ENCODE measurements at regions not wholly inside any gene's neighbourhood (a gene's known extent, or its start where the extent isn't known, plus 50 kb on each side); places are given as distances from the start of the nearest gene placed in this dataset.

DNA sequence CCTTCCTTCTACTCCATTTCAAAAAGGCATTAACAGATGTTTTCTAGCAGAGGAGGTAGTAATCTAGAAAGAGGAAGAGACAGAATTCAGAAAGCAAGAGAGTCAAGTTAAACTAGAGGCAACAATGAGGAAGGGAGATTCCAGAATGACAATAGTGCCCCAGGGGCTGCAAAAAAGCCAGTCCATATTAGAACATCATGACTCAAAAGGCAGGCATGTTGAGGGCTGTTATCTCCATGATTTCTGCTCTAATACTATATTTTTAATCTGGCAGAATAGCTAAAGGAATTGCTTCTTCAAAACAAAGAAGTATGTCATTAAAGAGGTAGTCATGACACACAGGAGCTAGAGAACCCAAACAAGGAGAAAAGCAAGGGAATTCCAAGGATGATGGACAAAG is 599.6 kb downstream of the INHBA start (continued):
- no peak for TF ChIP-seq SRF (IDR thresholded peaks at IDR 0.05; ENCODE audit: low read depth in 2 of 2, low read length in 2 of 2)
- peak; percentile 44; the same call in 1 of the 2 replicates for TF ChIP-seq MEF2A (IDR thresholded peaks at IDR 0.05; ENCODE audit: insufficient read depth, low read depth, low read length)
- TF ChIP-seq WRNIP1 (IDR thresholded peaks at IDR 0.05; ENCODE audit: borderline replicate concordance, low read depth, low read length): no peak
- TF ChIP-seq HCFC1 (IDR thresholded peaks at IDR 0.05; ENCODE audit: low read length): no peak
- no peak for TF ChIP-seq TCF7 (IDR thresholded peaks at IDR 0.05; ENCODE audit: borderline replicate concordance)
- TF ChIP-seq CHD1 (IDR thresholded peaks at IDR 0.05; ENCODE audit: low read depth, low read length): no peak
- TF ChIP-seq NRF1 (conservative IDR thresholded peaks at IDR 0.05; ENCODE audit: low read depth, low read length): no peak
- no peak for TF ChIP-seq BRCA1 (IDR thresholded peaks at IDR 0.05; ENCODE audit: low read depth, low read length)
- TF ChIP-seq, protein P1, sequence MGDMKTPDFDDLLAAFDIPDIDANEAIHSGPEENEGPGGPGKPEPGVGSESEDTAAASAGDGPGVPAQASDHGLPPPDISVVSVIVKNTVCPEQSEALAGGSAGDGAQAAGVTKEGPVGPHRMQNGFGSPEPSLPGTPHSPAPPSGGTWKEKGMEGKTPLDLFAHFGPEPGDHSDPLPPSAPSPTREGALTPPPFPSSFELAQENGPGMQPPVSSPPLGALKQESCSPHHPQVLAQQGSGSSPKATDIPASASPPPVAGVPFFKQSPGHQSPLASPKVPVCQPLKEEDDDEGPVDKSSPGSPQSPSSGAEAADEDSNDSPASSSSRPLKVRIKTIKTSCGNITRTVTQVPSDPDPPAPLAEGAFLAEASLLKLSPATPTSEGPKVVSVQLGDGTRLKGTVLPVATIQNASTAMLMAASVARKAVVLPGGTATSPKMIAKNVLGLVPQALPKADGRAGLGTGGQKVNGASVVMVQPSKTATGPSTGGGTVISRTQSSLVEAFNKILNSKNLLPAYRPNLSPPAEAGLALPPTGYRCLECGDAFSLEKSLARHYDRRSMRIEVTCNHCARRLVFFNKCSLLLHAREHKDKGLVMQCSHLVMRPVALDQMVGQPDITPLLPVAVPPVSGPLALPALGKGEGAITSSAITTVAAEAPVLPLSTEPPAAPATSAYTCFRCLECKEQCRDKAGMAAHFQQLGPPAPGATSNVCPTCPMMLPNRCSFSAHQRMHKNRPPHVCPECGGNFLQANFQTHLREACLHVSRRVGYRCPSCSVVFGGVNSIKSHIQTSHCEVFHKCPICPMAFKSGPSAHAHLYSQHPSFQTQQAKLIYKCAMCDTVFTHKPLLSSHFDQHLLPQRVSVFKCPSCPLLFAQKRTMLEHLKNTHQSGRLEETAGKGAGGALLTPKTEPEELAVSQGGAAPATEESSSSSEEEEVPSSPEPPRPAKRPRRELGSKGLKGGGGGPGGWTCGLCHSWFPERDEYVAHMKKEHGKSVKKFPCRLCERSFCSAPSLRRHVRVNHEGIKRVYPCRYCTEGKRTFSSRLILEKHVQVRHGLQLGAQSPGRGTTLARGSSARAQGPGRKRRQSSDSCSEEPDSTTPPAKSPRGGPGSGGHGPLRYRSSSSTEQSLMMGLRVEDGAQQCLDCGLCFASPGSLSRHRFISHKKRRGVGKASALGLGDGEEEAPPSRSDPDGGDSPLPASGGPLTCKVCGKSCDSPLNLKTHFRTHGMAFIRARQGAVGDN (IDR thresholded peaks at IDR 0.05): no peak; the same call in 1 of the 2 replicates
- no peak for TF ChIP-seq CBX3 (IDR thresholded peaks at IDR 0.05; ENCODE audit: borderline replicate concordance, low read depth)
- TF ChIP-seq JUNB (IDR thresholded peaks at IDR 0.05): peak; percentile 73
- no peak for TF ChIP-seq SMARCA5 (IDR thresholded peaks at IDR 0.05)
- TF ChIP-seq ZNF217 (IDR thresholded peaks at IDR 0.05): no peak
- TF ChIP-seq SP1 (IDR thresholded peaks at IDR 0.05; ENCODE audit: low read depth, low read length): no peak
- TF ChIP-seq, protein P2, sequence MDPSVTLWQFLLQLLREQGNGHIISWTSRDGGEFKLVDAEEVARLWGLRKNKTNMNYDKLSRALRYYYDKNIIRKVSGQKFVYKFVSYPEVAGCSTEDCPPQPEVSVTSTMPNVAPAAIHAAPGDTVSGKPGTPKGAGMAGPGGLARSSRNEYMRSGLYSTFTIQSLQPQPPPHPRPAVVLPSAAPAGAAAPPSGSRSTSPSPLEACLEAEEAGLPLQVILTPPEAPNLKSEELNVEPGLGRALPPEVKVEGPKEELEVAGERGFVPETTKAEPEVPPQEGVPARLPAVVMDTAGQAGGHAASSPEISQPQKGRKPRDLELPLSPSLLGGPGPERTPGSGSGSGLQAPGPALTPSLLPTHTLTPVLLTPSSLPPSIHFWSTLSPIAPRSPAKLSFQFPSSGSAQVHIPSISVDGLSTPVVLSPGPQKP (IDR thresholded peaks at IDR 0.05; ENCODE audit: low read depth, low read length): no peak
- no peak for TF ChIP-seq SREBF2 (IDR thresholded peaks at IDR 0.05; ENCODE audit: low read length)
- no peak for TF ChIP-seq CBFB (IDR thresholded peaks at IDR 0.05; ENCODE audit: low read depth)
- TF ChIP-seq IRF4 (IDR thresholded peaks at IDR 0.05; ENCODE audit: low read depth, low read length): no peak
- TF ChIP-seq ZNF384 (IDR thresholded peaks at IDR 0.05; ENCODE audit: borderline replicate concordance, low read depth, low read length): no peak
- TF ChIP-seq, protein P3, sequence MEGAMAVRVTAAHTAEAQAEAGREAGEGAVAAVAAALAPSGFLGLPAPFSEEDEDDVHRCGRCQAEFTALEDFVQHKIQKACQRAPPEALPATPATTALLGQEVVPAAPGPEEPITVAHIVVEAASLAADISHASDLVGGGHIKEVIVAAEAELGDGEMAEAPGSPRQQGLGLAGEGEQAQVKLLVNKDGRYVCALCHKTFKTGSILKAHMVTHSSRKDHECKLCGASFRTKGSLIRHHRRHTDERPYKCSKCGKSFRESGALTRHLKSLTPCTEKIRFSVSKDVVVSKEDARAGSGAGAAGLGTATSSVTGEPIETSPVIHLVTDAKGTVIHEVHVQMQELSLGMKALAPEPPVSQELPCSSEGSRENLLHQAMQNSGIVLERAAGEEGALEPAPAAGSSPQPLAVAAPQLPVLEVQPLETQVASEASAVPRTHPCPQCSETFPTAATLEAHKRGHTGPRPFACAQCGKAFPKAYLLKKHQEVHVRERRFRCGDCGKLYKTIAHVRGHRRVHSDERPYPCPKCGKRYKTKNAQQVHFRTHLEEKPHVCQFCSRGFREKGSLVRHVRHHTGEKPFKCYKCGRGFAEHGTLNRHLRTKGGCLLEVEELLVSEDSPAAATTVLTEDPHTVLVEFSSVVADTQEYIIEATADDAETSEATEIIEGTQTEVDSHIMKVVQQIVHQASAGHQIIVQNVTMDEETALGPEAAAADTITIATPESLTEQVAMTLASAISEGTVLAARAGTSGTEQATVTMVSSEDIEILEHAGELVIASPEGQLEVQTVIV (IDR thresholded peaks at IDR 0.05; ENCODE audit: borderline replicate concordance, partially characterized antibody): no peak
- 0 out of 2 replicates have a peak, but pooled peaks have one; percentile 17 for TF ChIP-seq RAD21 (IDR thresholded peaks at IDR 0.05; ENCODE audit: insufficient read depth, low read depth, low read length)
- no peak for TF ChIP-seq RB1 (IDR thresholded peaks at IDR 0.05; ENCODE audit: borderline replicate concordance)
- no peak for TF ChIP-seq MYB (IDR thresholded peaks at IDR 0.05; ENCODE audit: borderline replicate concordance, low read depth, low read length)
- TF ChIP-seq PAX5 (IDR thresholded peaks at IDR 0.05; ENCODE audit: borderline replicate concordance, low read depth, low read length): no peak
- no peak for TF ChIP-seq TBL1XR1 (IDR thresholded peaks at IDR 0.05; ENCODE audit: low read depth, low read length)
- TF ChIP-seq CHD2 (IDR thresholded peaks at IDR 0.05; ENCODE audit: borderline replicate concordance, low read depth, low read length): no peak
- no peak for TF ChIP-seq FOS (IDR thresholded peaks at IDR 0.05; ENCODE audit: borderline replicate concordance, extremely low read depth, insufficient read length)
- 0 out of 2 replicates have a peak, but pooled peaks have one; percentile 17 for TF ChIP-seq ATF7 (IDR thresholded peaks at IDR 0.05; ENCODE audit: low read depth)

Measured in GM12878 (cell line).